ENCODE measurements at regions not wholly inside any gene's neighbourhood (a gene's known extent, or its start where the extent isn't known, plus 50 kb on each side); places are given as distances from the start of the nearest gene placed in this dataset.

DNA sequence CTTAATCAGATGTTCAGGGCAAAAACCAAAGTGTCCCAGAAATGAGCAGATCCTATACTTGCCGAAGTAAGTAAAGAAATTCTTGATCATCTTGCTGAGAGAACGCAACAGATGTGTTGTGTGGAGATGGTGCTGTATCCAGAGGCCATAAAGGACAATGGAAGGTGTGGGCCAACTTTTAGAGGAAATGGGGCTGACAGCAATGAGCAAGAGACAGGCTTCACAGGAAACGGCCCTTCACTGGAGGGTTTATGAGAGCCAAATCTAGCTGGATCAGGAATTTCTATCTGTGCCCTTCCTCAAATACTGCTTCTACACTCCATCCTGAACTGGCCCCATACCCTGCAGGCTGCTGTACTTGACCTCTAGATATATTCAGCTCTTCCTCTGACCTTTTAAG is 583.9 kb upstream of the DIPK2B start:
- Histone ChIP-seq H3K4me3 (ENCODE audit: insufficient read depth, low read depth, low read length, poor library complexity, severe bottlenecking) (no peak overlapping the region), H3K4me1 (ENCODE audit: control insufficient read depth, insufficient read depth, low read length, poor library complexity, severe bottlenecking) (no peaks in the 10 kb centered on the region), H3K36me3 (ENCODE audit: control insufficient read depth, insufficient read depth, low read length) (no peaks in the 10 kb centered on the region), H3K27ac (ENCODE audit: insufficient read depth, low read length, poor library complexity, severe bottlenecking) (no peak overlapping the region), H3K27me3 (replicated peaks; ENCODE audit: control insufficient read depth, insufficient read depth, low read length, poor library complexity, severe bottlenecking) (no peaks in the 10 kb centered on the region), H3K9me3 (ENCODE audit: control insufficient read depth, low read length) (no peaks in the 10 kb centered on the region)
- no peak for DNase-seq

DNA sequence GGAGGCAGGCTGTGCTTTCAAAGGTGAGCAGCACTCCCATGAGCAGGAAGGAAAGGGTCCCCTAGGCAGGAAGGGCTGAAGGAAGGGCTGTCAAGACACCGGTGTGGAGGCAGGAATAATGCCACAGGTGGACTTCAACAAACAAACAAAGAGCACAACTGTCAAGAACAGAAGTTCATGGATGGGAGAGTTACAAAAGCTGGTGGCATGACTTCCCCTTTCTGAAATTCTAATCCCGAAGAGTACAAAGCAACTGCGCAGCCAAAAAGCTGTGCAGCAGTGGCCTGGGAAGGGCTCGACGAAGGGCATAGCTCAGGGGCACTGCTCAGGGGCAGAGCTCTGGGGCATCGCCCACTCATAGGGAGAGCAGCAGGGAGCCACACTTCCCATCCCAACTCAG is 582.3 kb upstream of the DIPK2B start:
- Histone ChIP-seq H3K4me1 (ENCODE audit: control insufficient read depth, insufficient read depth, low read length, poor library complexity, severe bottlenecking) (no peaks in the 10 kb centered on the region), H3K9me3 (ENCODE audit: control insufficient read depth, low read length) (no peaks in the 10 kb centered on the region), H3K36me3 (ENCODE audit: control insufficient read depth, insufficient read depth, low read length) (no peaks in the 10 kb centered on the region), H3K27ac (ENCODE audit: insufficient read depth, low read length, poor library complexity, severe bottlenecking) (no peak overlapping the region), H3K27me3 (replicated peaks; ENCODE audit: control insufficient read depth, insufficient read depth, low read length, poor library complexity, severe bottlenecking) (no peaks in the 10 kb centered on the region), H3K4me3 (ENCODE audit: insufficient read depth, low read depth, low read length, poor library complexity, severe bottlenecking) (no peak overlapping the region)
- no peak for DNase-seq

DNA sequence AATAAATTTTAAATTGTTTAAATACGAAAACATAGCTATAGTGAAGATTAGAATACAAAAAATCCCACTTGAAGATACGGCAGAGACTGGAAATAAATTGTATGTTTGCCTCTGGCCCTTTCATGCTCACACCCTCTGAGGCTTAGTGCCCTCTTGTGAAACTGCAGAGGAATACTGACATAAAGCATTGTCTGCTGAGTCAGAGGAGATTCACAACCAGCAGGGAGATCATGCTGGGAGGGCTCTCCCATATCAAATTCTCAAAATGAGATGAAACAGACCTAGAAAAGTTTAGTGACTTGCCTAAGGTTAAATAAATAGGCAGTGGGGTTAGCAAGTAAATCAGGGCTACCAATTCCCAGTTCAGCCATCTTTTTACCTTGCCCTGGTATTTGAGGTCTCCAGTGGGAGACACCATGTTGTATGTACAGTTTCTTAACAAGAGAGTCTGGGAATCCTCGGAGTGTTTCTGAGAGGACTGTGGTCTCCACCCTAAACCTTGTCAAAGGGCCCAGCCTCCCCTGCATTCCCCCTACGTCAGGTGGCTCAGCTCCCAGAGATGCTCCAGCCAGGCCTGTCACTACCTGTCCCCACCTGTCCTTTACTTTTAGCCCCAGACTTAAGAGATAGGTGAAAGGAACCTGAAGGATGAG is 581.4 kb upstream of the DIPK2B start:
- H3K27ac ChIP-seq (ENCODE audit: insufficient read depth, low read length, poor library complexity, severe bottlenecking) = no peak overlapping the region
- no peaks in the 10 kb centered on the region for H3K9me3 ChIP-seq (ENCODE audit: control insufficient read depth, low read length)

DNA sequence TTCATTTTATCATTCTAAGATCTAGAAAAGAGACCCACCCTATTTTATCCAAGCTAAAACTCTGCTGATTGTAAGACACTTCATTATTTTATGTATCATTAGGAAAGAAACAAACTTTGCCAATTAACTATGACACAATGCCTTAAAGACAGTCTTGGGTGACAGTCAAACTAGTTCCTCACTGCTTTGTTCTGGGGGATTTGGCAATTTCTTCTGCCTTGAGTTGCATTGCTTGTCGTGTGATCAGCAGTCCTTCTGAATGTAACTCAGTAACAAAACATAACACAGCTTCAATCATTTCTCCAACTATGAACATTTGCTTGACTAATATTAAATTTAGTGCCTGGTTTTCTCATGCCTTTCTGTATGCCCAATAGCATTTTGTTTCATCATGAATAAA is 577.9 kb upstream of the DIPK2B start:
- no peak for DNase-seq
- Histone ChIP-seq H3K27me3 (replicated peaks; ENCODE audit: control insufficient read depth, insufficient read depth, low read length, poor library complexity, severe bottlenecking) (no peaks in the 10 kb centered on the region), H3K9me3 (ENCODE audit: control insufficient read depth, low read length) (no peaks in the 10 kb centered on the region), H3K36me3 (ENCODE audit: control insufficient read depth, insufficient read depth, low read length) (no peaks in the 10 kb centered on the region), H3K4me1 (ENCODE audit: control insufficient read depth, insufficient read depth, low read length, poor library complexity, severe bottlenecking) (no peaks in the 10 kb centered on the region), H3K27ac (ENCODE audit: insufficient read depth, low read length, poor library complexity, severe bottlenecking) (no peak overlapping the region), H3K4me3 (ENCODE audit: insufficient read depth, low read depth, low read length, poor library complexity, severe bottlenecking) (no peak overlapping the region)

More for the DNA sequence above, 581.4 kb upstream of the DIPK2B start:
- Histone ChIP-seq H3K4me1 (ENCODE audit: control insufficient read depth, insufficient read depth, low read length, poor library complexity, severe bottlenecking) (no peaks in the 10 kb centered on the region), H3K4me3 (ENCODE audit: insufficient read depth, low read depth, low read length, poor library complexity, severe bottlenecking) (no peak overlapping the region), H3K27me3 (replicated peaks; ENCODE audit: control insufficient read depth, insufficient read depth, low read length, poor library complexity, severe bottlenecking) (no peaks in the 10 kb centered on the region), H3K36me3 (ENCODE audit: control insufficient read depth, insufficient read depth, low read length) (no peaks in the 10 kb centered on the region)
- no peak for DNase-seq

DNA sequence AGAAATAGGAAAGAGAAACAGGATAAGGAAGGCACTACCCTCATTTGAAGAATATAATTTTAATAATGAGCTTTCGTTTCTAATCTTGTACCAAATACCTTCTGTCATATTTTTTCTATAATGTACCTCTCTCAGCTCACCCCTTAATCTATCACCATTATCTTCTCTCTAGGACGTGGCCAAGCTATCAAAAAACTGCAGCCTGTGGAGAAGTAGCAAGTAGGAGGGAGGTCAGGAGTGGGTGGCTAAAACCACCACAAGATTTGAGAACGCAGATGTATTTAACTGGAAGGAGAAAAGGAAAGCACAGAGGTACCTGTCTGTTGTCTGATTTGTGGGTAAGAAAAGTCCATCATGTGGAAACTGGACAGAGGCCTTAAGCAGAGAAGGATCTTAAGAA is 576.7 kb upstream of the DIPK2B start:
- no peaks in the 10 kb centered on the region for H3K36me3 ChIP-seq (ENCODE audit: control insufficient read depth, insufficient read depth, low read length)
- no peaks in the 10 kb centered on the region for H3K9me3 ChIP-seq (ENCODE audit: control insufficient read depth, low read length)
- H3K4me3 ChIP-seq (ENCODE audit: insufficient read depth, low read depth, low read length, poor library complexity, severe bottlenecking) = no peak overlapping the region
- no peaks in the 10 kb centered on the region for H3K27me3 ChIP-seq (replicated peaks; ENCODE audit: control insufficient read depth, insufficient read depth, low read length, poor library complexity, severe bottlenecking)
- H3K4me1 ChIP-seq (ENCODE audit: control insufficient read depth, insufficient read depth, low read length, poor library complexity, severe bottlenecking) = peaks cover 6% of the 10 kb centered on the region
- DNase-seq = no peak
- no peak overlapping the region for H3K27ac ChIP-seq (ENCODE audit: insufficient read depth, low read length, poor library complexity, severe bottlenecking)

DNA sequence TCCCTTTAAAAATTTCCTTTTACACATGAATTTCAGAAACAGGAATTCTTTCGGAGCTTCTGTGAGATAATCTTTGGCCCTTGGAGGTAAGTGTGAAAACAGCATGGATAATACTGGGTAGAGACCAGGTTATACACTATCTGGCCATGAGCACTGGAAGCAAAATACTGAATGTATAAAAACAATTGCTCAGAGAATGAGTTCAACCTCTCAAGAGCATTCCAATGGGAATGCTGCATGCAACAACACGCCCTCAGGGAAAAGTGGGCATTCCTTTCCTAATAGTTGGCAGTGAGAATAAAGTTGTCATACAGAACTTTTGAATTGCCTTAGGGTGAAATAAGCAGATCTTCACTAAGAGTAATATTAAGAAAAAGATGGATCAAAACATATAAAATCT is 574.8 kb upstream of the DIPK2B start:
- Histone ChIP-seq H3K27ac (ENCODE audit: insufficient read depth, low read length, poor library complexity, severe bottlenecking) (no peak overlapping the region), H3K9me3 (ENCODE audit: control insufficient read depth, low read length) (no peaks in the 10 kb centered on the region), H3K4me1 (ENCODE audit: control insufficient read depth, insufficient read depth, low read length, poor library complexity, severe bottlenecking) (peaks cover 10% of the 10 kb centered on the region), H3K27me3 (replicated peaks; ENCODE audit: control insufficient read depth, insufficient read depth, low read length, poor library complexity, severe bottlenecking) (no peaks in the 10 kb centered on the region), H3K36me3 (ENCODE audit: control insufficient read depth, insufficient read depth, low read length) (no peaks in the 10 kb centered on the region), H3K4me3 (ENCODE audit: insufficient read depth, low read depth, low read length, poor library complexity, severe bottlenecking) (no peak overlapping the region)
- no peak for DNase-seq

DNA sequence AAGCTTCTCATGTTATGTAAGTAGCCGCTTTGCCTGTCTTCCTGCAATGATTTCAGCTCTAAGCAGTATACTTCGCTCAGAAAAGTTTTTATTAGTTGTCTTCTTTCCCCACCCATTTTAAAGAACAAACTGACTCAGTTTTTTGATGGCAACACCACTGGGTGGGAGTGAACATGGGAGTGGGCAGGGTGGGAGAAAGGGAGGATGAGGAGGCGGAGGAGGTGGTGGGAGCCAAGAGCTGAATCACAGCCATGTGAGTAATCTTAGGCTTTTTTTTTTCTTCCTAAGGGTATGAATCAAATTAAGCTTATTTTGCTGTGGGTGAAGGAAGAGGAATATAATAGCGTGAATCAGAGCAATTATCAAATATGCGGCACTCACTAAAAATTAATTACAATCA is 574.3 kb upstream of the DIPK2B start:
- Histone ChIP-seq H3K27ac (ENCODE audit: insufficient read depth, low read length, poor library complexity, severe bottlenecking) (no peak overlapping the region), H3K4me3 (ENCODE audit: insufficient read depth, low read depth, low read length, poor library complexity, severe bottlenecking) (no peak overlapping the region), H3K4me1 (ENCODE audit: control insufficient read depth, insufficient read depth, low read length, poor library complexity, severe bottlenecking) (peaks cover 10% of the 10 kb centered on the region), H3K27me3 (replicated peaks; ENCODE audit: control insufficient read depth, insufficient read depth, low read length, poor library complexity, severe bottlenecking) (no peaks in the 10 kb centered on the region), H3K9me3 (ENCODE audit: control insufficient read depth, low read length) (no peaks in the 10 kb centered on the region), H3K36me3 (ENCODE audit: control insufficient read depth, insufficient read depth, low read length) (no peaks in the 10 kb centered on the region)
- DNase-seq = no peak

DNA sequence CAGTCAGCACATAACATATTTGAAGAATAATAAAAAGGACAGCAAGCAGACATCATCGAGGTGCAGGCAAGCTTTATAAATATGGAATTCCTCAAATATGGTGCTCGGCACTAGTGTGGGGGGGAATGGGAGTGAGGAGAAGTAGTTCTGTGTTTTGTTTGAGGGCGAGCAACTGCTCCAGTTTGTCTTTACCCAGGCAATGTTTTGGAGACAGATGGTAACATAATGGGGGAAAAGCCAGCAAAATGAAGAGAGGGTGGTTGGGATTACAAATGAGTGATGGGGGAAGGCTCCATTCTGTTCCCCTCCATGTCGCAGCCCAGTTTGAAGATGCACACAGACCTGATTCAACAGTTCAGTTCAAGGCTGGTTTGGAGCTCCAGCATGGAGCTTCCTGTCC is 572.9 kb upstream of the DIPK2B start:
- no peaks in the 10 kb centered on the region for H3K36me3 ChIP-seq (ENCODE audit: control insufficient read depth, insufficient read depth, low read length)
- no peaks in the 10 kb centered on the region for H3K9me3 ChIP-seq (ENCODE audit: control insufficient read depth, low read length)
- no peak for DNase-seq
- no peaks in the 10 kb centered on the region for H3K27me3 ChIP-seq (replicated peaks; ENCODE audit: control insufficient read depth, insufficient read depth, low read length, poor library complexity, severe bottlenecking)
- no peak overlapping the region for H3K4me3 ChIP-seq (ENCODE audit: insufficient read depth, low read depth, low read length, poor library complexity, severe bottlenecking)
- peaks cover 10% of the 10 kb centered on the region for H3K4me1 ChIP-seq (ENCODE audit: control insufficient read depth, insufficient read depth, low read length, poor library complexity, severe bottlenecking)
- no peak overlapping the region for H3K27ac ChIP-seq (ENCODE audit: insufficient read depth, low read length, poor library complexity, severe bottlenecking)

DNA sequence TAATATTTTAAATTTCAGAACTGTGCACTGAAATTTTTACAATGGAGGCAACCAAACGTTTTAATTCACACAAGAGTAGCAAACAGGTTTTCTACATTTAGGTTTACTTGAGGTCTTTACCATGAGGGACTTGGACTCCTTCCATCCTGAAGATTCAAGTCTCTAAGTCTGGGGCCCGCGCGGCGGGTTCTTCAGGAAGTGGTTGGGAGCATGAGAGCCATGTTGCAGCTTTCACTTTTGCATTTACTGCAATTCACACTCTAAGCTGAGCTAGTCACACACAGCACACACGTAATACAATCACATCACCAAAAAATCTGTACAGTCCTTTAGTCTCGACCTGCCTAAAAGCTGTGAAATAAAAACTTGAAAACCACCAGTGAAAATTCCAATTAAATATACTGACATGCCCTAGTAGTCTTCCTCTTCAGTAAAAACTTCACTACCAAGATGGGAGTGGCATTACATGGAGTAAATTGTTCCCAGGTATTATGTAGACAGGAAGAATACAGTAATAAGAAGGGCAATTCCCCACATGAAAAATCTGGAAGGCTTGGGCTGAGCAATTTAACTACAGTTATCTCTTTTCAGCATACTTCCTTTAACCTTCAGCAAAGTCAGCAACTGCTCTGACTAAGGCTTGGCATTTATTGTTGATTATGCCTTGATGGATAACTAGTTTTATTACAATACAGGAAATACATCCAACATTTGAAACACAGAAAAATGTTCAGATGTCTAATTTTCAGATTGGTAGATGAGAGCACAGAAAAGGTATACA is 571.1 kb upstream of the DIPK2B start:
- Histone ChIP-seq H3K4me3 (ENCODE audit: insufficient read depth, low read depth, low read length, poor library complexity, severe bottlenecking) (peak overlapping the region; percentile 0), H3K27ac (ENCODE audit: insufficient read depth, low read length, poor library complexity, severe bottlenecking) (peak overlapping the region; percentile 76), H3K4me1 (ENCODE audit: control insufficient read depth, insufficient read depth, low read length, poor library complexity, severe bottlenecking) (peaks cover 10% of the 10 kb centered on the region), H3K36me3 (ENCODE audit: control insufficient read depth, insufficient read depth, low read length) (no peaks in the 10 kb centered on the region), H3K9me3 (ENCODE audit: control insufficient read depth, low read length) (no peaks in the 10 kb centered on the region), H3K27me3 (replicated peaks; ENCODE audit: control insufficient read depth, insufficient read depth, low read length, poor library complexity, severe bottlenecking) (no peaks in the 10 kb centered on the region)
- peak; percentile 34 to 52 (median 46) for DNase-seq

DNA sequence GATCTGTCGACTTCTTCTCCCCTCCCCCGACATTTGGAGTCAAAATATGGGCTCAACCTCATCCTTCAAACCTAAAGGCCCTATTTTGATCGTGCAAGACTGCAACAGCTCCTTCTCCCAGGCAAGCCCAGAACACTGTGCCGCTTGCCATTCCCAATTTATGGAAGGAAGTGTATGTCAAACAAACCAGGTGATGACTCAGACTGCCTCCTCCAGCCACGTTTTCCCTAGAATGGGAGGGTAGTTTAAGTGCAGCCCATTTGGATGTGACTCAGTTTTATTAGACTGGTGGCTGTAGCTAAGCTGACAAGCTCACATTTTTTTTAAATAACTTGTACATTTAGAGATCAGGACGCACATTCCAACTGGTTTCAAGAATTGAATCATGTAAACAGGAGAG is 570.4 kb upstream of the DIPK2B start:
- Histone ChIP-seq H3K9me3 (ENCODE audit: control insufficient read depth, low read length) (no peaks in the 10 kb centered on the region), H3K4me3 (ENCODE audit: insufficient read depth, low read depth, low read length, poor library complexity, severe bottlenecking) (peak overlapping the region; percentile 0), H3K36me3 (ENCODE audit: control insufficient read depth, insufficient read depth, low read length) (no peaks in the 10 kb centered on the region), H3K27me3 (replicated peaks; ENCODE audit: control insufficient read depth, insufficient read depth, low read length, poor library complexity, severe bottlenecking) (no peaks in the 10 kb centered on the region), H3K4me1 (ENCODE audit: control insufficient read depth, insufficient read depth, low read length, poor library complexity, severe bottlenecking) (peaks cover 10% of the 10 kb centered on the region), H3K27ac (ENCODE audit: insufficient read depth, low read length, poor library complexity, severe bottlenecking) (peak overlapping the region; percentile 76)
- no peak for DNase-seq

All from effector memory CD4-positive, alpha-beta T cell (primary cell).